T-helper 2 cell treated with Interferon-gamma antibody and Interleukin-4, amounts not matched to agents 5 μg/mL and 100 μg/mL, for 36 hours (primary cell): ENCODE measurements at regions not wholly inside any gene's neighbourhood (a gene's known extent, or its start where the extent isn't known, plus 50 kb on each side); places are given as distances from the start of the nearest gene placed in this dataset.
A peak's percentile ranks its signal among the peaks of the same experiment; 100 is the strongest.

Experiments used
- DNase-seq: peaks from one replicate; pipeline ENCODE4 v3.0.0; 2021; ENCODE audit warnings: low spot score
- H3K27ac Mint-ChIP-seq: one replicate; pipeline ENCODE4 v1.8.0; 2021; ENCODE audit warnings: mild to moderate bottlenecking, mixed read lengths
- H3K27me3 Mint-ChIP-seq: one replicate; pipeline ENCODE4 v1.8.0; 2021; ENCODE audit warnings: low read depth, mixed read lengths
- H3K36me3 Mint-ChIP-seq: one replicate; pipeline ENCODE4 v1.8.0; 2021; ENCODE audit warnings: low read depth, mixed read lengths
- H3K4me1 Mint-ChIP-seq: one replicate; pipeline ENCODE4 v1.8.0; 2021; ENCODE audit warnings: low read depth, mixed read lengths
- H3K4me3 Mint-ChIP-seq: one replicate; pipeline ENCODE4 v1.8.0; 2022; ENCODE audit warnings: mild to moderate bottlenecking, moderate library complexity, mixed read lengths
- H3K9me3 Mint-ChIP-seq: one replicate; pipeline ENCODE4 v1.8.0; 2021; ENCODE audit warnings: mixed read lengths

DNA sequence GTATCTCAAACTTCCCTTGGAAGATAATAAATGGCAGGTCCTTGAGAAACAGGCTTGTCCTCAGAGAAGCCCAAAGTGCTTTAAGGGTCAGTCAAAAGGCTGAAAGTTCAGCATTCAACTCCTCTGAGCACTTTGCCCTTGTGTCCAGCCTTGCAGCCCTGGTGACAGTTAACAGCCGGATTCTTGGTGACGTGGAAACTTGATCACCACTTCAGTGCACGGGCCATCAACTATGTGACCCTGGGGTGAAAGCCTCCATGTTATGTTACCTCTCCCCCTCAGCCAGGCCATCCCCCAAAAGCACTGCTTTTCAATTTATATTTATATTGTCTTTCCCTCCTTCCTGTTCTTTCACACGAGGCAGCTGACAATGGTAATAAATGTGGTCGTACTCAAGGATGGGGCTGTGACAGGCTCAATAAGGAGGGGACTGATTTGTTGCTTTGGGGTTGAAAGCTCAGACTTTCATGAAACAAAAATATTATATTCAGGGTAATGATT is 164.0 kb upstream of the NRP1 start:
- Mint-ChIP-seq H3K9me3 (no peaks in the 10 kb centered on the region), H3K4me3 (no peak overlapping the region), H3K36me3 (no peaks in the 10 kb centered on the region)

DNA sequence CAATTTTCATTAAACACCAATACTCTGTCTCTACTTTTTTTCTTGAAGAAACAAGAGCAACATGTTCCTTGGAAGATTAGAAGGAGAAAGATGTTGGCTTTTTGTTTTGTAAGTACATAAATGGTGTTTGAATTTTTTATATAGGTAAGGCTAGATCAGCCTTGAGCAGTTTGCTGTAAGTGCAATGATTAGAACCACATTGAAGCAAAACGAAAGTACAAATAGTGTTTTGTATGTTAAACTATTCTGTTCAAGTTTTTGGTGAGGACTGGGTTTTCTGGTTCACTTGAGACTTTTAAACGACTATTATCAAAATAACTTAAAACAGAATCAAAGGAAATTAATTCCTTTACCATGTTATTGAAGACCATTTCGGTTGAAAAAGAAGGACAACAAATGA is 162.9 kb upstream of the NRP1 start:
- no peaks in the 10 kb centered on the region for H3K4me1 Mint-ChIP-seq
- no peak overlapping the region for H3K27ac Mint-ChIP-seq
- no peak overlapping the region for H3K4me3 Mint-ChIP-seq
- peaks cover 10% of the 10 kb centered on the region for H3K27me3 Mint-ChIP-seq
- no peak for DNase-seq
- no peaks in the 10 kb centered on the region for H3K9me3 Mint-ChIP-seq
- H3K36me3 Mint-ChIP-seq = no peaks in the 10 kb centered on the region

More for the DNA sequence above, 164.0 kb upstream of the NRP1 start:
- Mint-ChIP-seq H3K27me3 (peaks cover 7% of the 10 kb centered on the region), H3K27ac (no peak overlapping the region), H3K4me1 (no peaks in the 10 kb centered on the region)
- no peak for DNase-seq

- no peaks in the 10 kb centered on the region for H3K9me3 Mint-ChIP-seq
- no peak for DNase-seq
- H3K4me3 Mint-ChIP-seq = no peak overlapping the region
- H3K4me1 Mint-ChIP-seq = no peaks in the 10 kb centered on the region
- peaks cover 10% of the 10 kb centered on the region for H3K27me3 Mint-ChIP-seq
- H3K36me3 Mint-ChIP-seq = no peaks in the 10 kb centered on the region
- no peak overlapping the region for H3K27ac Mint-ChIP-seq
Measured at GRCh38 chr10:33496096-33496495, 161.6 kb upstream of the NRP1 start.

DNA sequence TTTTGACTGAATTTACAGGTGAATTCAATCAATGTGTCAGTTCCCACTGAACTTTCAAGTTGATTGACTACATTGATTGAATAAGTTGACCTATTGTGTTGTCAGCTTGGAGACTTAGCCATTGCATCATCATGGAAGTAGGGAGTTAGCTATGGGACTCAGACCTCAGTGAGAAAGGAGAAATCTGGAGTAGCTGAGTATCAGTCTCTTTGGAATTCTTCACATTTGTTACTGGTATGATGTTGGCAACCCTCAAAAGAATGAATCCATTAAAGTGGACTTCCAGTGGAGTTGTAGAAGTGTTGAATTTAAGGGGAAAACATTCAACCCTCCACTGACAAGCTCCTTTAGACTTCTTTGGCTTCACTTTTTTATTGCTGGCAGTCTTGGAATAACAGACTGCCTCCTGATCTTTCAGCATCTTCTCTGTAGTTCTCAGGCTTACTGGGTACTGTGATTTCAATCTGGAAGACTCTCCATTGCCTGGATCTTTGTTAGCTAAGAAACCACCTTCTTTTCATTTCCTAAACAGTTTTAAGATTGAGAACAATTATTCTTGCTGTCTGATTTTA is 160.3 kb upstream of the NRP1 start:
- Mint-ChIP-seq H3K4me1 (no peaks in the 10 kb centered on the region), H3K4me3 (no peak overlapping the region), H3K27ac (no peak overlapping the region), H3K9me3 (no peaks in the 10 kb centered on the region), H3K27me3 (peaks cover 8% of the 10 kb centered on the region), H3K36me3 (no peaks in the 10 kb centered on the region)
- no peak for DNase-seq

- H3K36me3 Mint-ChIP-seq = no peaks in the 10 kb centered on the region
- no peak overlapping the region for H3K27ac Mint-ChIP-seq
- no peaks in the 10 kb centered on the region for H3K9me3 Mint-ChIP-seq
- H3K4me3 Mint-ChIP-seq = no peak overlapping the region
- DNase-seq = no peak
- H3K4me1 Mint-ChIP-seq = no peaks in the 10 kb centered on the region
- H3K27me3 Mint-ChIP-seq = peaks cover 8% of the 10 kb centered on the region
Measured at GRCh38 chr10:33493978-33494377, 159.5 kb upstream of the NRP1 start.

- no peaks in the 10 kb centered on the region for H3K36me3 Mint-ChIP-seq
- H3K4me1 Mint-ChIP-seq = no peaks in the 10 kb centered on the region
- no peaks in the 10 kb centered on the region for H3K9me3 Mint-ChIP-seq
- H3K27me3 Mint-ChIP-seq = peaks cover 8% of the 10 kb centered on the region
- DNase-seq = no peak
- H3K27ac Mint-ChIP-seq = no peak overlapping the region
- no peak overlapping the region for H3K4me3 Mint-ChIP-seq
Measured at GRCh38 chr10:33493497-33493896, 159.0 kb upstream of the NRP1 start.

GRCh38 chr10:33492701-33493345 is 158.4 kb upstream of the NRP1 start:
- no peak for DNase-seq
- H3K27me3 Mint-ChIP-seq = peaks cover 8% of the 10 kb centered on the region

GRCh38 chr10:33489501-33490176 is 155.2 kb upstream of the NRP1 start:
- no peak overlapping the region for H3K4me3 Mint-ChIP-seq
- peaks cover 8% of the 10 kb centered on the region for H3K27me3 Mint-ChIP-seq
- no peak overlapping the region for H3K27ac Mint-ChIP-seq
- no peak for DNase-seq
- H3K4me1 Mint-ChIP-seq = peaks cover 8% of the 10 kb centered on the region
- no peaks in the 10 kb centered on the region for H3K36me3 Mint-ChIP-seq
- no peaks in the 10 kb centered on the region for H3K9me3 Mint-ChIP-seq

More at GRCh38 chr10:33492701-33493345, 158.4 kb upstream of the NRP1 start:
- Mint-ChIP-seq H3K27ac (no peak overlapping the region), H3K4me3 (no peak overlapping the region), H3K4me1 (no peaks in the 10 kb centered on the region), H3K9me3 (no peaks in the 10 kb centered on the region), H3K36me3 (no peaks in the 10 kb centered on the region)

- Mint-ChIP-seq H3K4me3 (peak overlapping the region; percentile 47), H3K9me3 (no peaks in the 10 kb centered on the region), H3K27me3 (no peaks in the 10 kb centered on the region), H3K4me1 (peaks cover 8% of the 10 kb centered on the region), H3K36me3 (no peaks in the 10 kb centered on the region), H3K27ac (peak overlapping the region; percentile 35)
- DNase-seq = no peak
Measured at GRCh38 chr10:33487014-33487776, 152.7 kb upstream of the NRP1 start.

GRCh38 chr10:33485276-33485675 is 150.8 kb upstream of the NRP1 start:
- Mint-ChIP-seq H3K27me3 (no peaks in the 10 kb centered on the region), H3K36me3 (no peaks in the 10 kb centered on the region), H3K9me3 (no peaks in the 10 kb centered on the region), H3K27ac (no peak overlapping the region), H3K4me3 (no peak overlapping the region), H3K4me1 (peaks cover 8% of the 10 kb centered on the region)
- no peak for DNase-seq

- no peak overlapping the region for H3K27ac Mint-ChIP-seq
- DNase-seq = no peak
- no peaks in the 10 kb centered on the region for H3K9me3 Mint-ChIP-seq
- H3K4me3 Mint-ChIP-seq = no peak overlapping the region
- H3K36me3 Mint-ChIP-seq = no peaks in the 10 kb centered on the region
- H3K4me1 Mint-ChIP-seq = peaks cover 8% of the 10 kb centered on the region
- no peaks in the 10 kb centered on the region for H3K27me3 Mint-ChIP-seq
Measured at GRCh38 chr10:33484787-33485186, 150.3 kb upstream of the NRP1 start.

- Mint-ChIP-seq H3K4me1 (peaks cover 8% of the 10 kb centered on the region), H3K36me3 (no peaks in the 10 kb centered on the region), H3K9me3 (no peaks in the 10 kb centered on the region), H3K4me3 (no peak overlapping the region), H3K27me3 (no peaks in the 10 kb centered on the region), H3K27ac (no peak overlapping the region)
- no peak for DNase-seq
Measured at GRCh38 chr10:33483816-33484190, 149.3 kb upstream of the NRP1 start.

DNA sequence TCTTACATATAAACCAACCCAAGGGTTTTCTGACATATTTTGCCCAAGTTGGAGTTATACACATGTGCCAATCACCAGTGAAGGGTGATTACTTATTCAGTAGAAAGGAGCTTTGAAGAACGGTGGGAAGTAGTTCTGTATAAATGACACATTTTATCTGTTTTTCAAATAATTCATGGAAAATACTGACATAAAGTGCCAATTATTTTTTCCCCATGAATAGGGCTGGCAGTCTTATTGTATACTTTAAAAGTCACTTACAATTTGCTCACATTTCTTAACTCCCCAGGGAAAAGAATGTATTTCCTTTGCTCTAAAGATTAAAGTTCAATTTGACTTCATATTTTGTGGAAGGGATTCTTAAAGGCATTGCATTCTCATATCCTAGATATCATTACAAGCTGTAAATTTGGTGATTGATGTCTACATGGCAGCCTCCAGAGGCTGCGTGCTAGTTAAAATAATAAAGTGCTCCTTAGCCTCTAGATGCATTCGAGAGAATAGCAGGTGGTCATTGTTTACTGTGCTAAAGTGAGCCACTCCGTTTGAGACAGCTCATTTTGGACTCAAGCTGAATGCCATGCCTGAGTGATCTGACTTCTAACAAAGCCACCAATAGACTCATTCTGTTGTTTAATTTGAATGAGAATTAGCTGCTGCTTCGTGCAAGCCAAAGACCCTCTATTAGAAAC is 148.8 kb upstream of the NRP1 start:
- Mint-ChIP-seq H3K36me3 (no peaks in the 10 kb centered on the region), H3K4me3 (no peak overlapping the region), H3K9me3 (no peaks in the 10 kb centered on the region), H3K27ac (no peak overlapping the region), H3K27me3 (no peaks in the 10 kb centered on the region), H3K4me1 (peaks cover 8% of the 10 kb centered on the region)
- DNase-seq = no peak
